Testis (tissue), 2 donors: ENCODE measurements at regions not wholly inside any gene's neighbourhood (a gene's known extent, or its start where the extent isn't known, plus 50 kb on each side); places are given as distances from the start of the nearest gene placed in this dataset.

Source experiments
- DNase-seq: peaks from one replicate; pipeline ENCODE4 v3.0.0-alpha.2; 2019
- H3K27ac ChIP-seq, 2 donors: fragments of 200-600 bp; sonication (generic); one replicate each; pipeline ENCODE4 v1.5.1; 2019
- H3K27me3 ChIP-seq: fragments of 200-600 bp; sonication (generic); one replicate; pipeline ENCODE4 v1.5.1; 2019
- H3K36me3 ChIP-seq: fragments of 200-600 bp; sonication (generic); one replicate; pipeline ENCODE4 v1.5.1; 2017; ENCODE audit warnings: low read depth; ENCODE audit errors: missing control alignments
- H3K4me1 ChIP-seq: fragments of 200-600 bp; sonication (generic); one replicate; pipeline ENCODE4 v1.5.1; 2019
- H3K4me3 ChIP-seq, 2 donors: fragments of 200-600 bp; sonication (generic); one replicate each; pipeline ENCODE4 v1.5.1; 2017 to 2019
- H3K9me3 ChIP-seq: fragments of 200-600 bp; sonication (generic); one replicate; pipeline ENCODE4 v1.5.1; 2017
- CTCF ChIP-seq, 3 experiments: fragments of 450-650 bp in 2 of 3; fragments of 200-600 bp in 1 of 3; sonication (generic) in 1 of 3; IDR thresholded peaks; one replicate each; pipeline ENCODE4 v1.5.1; 2016 to 2019; ENCODE audit warnings: antibody characterized with exemption in 3 of 3, mild to moderate bottlenecking in 2 of 3, moderate library complexity in 1 of 3
- POLR2A ChIP-seq: fragments of 450-650 bp; IDR thresholded peaks from one replicate; pipeline ENCODE4 v1.6.1; 2017; ENCODE audit warnings: antibody characterized with exemption, mild to moderate bottlenecking, moderate library complexity
- WGBS, 2 donors: methylation state at CpG; one replicate each; pipeline ENCODE4 v1.1.5; 2018; 5-methylcytosine and 5-hydroxymethylcytosine counted together
- intact Hi-C: fragments of 100-400 bp; cut with DNase I; formaldehyde crosslinking; loops from one replicate; pipeline ENCODE4 v1.15.1; 2023; ENCODE audit warnings: low total_unique reads

GRCh38 chr22:49366437-49366836 is 461.2 kb downstream of the BRD1 start:
- intact Hi-C loops, result no loop called here
- no peak for DNase-seq
- Histone ChIP-seq H3K4me1 (no peaks in the 10 kb centered on the region), H3K36me3 (no peaks in the 10 kb centered on the region), H3K9me3 (no peaks in the 10 kb centered on the region), H3K4me3 (no peak overlapping the region), H3K27me3 (no peaks in the 10 kb centered on the region), H3K27ac (no peak overlapping the region)
- 74 to 77% methylated on average over 11 of the region's 11 CpGs for WGBS, 2 donors
- no peak for TF ChIP-seq CTCF (IDR thresholded peaks at IDR 0.05)
- no peak for TF ChIP-seq POLR2A

GRCh38 chr22:49365910-49366309 is 461.8 kb downstream of the BRD1 start:
- 81 to 87% methylated on average over 6 to 14 of the region's 14 CpGs for WGBS, 2 donors

GRCh38 chr22:49365191-49365837 is 462.4 kb downstream of the BRD1 start:
- DNase-seq, result no peak
- Histone ChIP-seq H3K4me1 (no peaks in the 10 kb centered on the region), H3K4me3 (no peak overlapping the region), H3K36me3 (no peaks in the 10 kb centered on the region), H3K27ac (no peak overlapping the region), H3K27me3 (no peaks in the 10 kb centered on the region), H3K9me3 (no peaks in the 10 kb centered on the region)
- intact Hi-C loops, result no loop called here
- 90 to 96% methylated on average over 12 to 15 of the region's 15 CpGs for WGBS, 2 donors
- TF ChIP-seq CTCF (IDR thresholded peaks at IDR 0.05), result no peak
- TF ChIP-seq POLR2A, result no peak

More at GRCh38 chr22:49365910-49366309, 461.8 kb downstream of the BRD1 start:
- intact Hi-C loops, result no loop called here
- TF ChIP-seq CTCF (IDR thresholded peaks at IDR 0.05) (no peak), POLR2A (no peak)
- Histone ChIP-seq H3K27ac (no peak overlapping the region), H3K36me3 (no peaks in the 10 kb centered on the region), H3K9me3 (no peaks in the 10 kb centered on the region), H3K4me3 (no peak overlapping the region), H3K27me3 (no peaks in the 10 kb centered on the region), H3K4me1 (no peaks in the 10 kb centered on the region)
- no peak for DNase-seq

- intact Hi-C loops, result no loop called here
- no peak for TF ChIP-seq CTCF (IDR thresholded peaks at IDR 0.05)
- no peak for TF ChIP-seq POLR2A
- no peak for DNase-seq
- H3K4me1 ChIP-seq, result no peaks in the 10 kb centered on the region
- no peaks in the 10 kb centered on the region for H3K27me3 ChIP-seq
- no peaks in the 10 kb centered on the region for H3K9me3 ChIP-seq
- WGBS, 2 donors, result 86 to 89% methylated on average over 15 of the region's 15 CpGs
- no peak overlapping the region for H3K27ac ChIP-seq
- H3K4me3 ChIP-seq, result no peak overlapping the region
- H3K36me3 ChIP-seq, result no peaks in the 10 kb centered on the region
Observed at GRCh38 chr22:49364398-49364797, 463.3 kb downstream of the BRD1 start.
